ENCODE measurements at regions not wholly inside any gene's neighbourhood (a gene's known extent, or its start where the extent isn't known, plus 50 kb on each side); places are given as distances from the start of the nearest gene placed in this dataset.
"Not testable (repeated sequence)": the region's sequence is repeated elsewhere in the genome, so short reads cannot be mapped to it uniquely, and the experiment has no call there.

DNA sequence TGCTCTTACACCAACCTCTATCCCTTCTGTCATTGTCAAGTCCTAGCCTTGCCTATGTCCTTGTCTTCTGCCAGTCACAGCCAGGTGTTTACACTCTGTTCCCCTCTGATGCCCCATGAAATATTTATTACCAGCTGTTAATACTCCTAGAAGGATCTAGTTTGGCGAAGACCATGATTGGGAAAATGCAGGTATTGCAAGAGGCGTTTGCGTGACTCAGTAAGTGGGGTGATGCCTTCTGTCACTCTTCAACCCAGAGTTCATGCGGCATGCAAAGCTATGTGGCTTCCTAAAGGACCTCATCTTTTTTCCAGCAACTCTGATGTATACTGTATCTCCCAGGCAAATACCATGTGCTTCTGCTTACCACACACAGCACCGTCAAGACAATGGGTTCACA lies 81.8 kb upstream of the GJB6 start:
- TF ChIP-seq, protein P1, sequence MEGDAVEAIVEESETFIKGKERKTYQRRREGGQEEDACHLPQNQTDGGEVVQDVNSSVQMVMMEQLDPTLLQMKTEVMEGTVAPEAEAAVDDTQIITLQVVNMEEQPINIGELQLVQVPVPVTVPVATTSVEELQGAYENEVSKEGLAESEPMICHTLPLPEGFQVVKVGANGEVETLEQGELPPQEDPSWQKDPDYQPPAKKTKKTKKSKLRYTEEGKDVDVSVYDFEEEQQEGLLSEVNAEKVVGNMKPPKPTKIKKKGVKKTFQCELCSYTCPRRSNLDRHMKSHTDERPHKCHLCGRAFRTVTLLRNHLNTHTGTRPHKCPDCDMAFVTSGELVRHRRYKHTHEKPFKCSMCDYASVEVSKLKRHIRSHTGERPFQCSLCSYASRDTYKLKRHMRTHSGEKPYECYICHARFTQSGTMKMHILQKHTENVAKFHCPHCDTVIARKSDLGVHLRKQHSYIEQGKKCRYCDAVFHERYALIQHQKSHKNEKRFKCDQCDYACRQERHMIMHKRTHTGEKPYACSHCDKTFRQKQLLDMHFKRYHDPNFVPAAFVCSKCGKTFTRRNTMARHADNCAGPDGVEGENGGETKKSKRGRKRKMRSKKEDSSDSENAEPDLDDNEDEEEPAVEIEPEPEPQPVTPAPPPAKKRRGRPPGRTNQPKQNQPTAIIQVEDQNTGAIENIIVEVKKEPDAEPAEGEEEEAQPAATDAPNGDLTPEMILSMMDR (IDR thresholded peaks at IDR 0.05; ENCODE audit: insufficient read depth, low read length), result no peak
- DNase-seq (ENCODE audit: low read depth), result no peak
- H3K4me3 ChIP-seq (ENCODE audit: low read depth, low read length), result no peak overlapping the region

DNA sequence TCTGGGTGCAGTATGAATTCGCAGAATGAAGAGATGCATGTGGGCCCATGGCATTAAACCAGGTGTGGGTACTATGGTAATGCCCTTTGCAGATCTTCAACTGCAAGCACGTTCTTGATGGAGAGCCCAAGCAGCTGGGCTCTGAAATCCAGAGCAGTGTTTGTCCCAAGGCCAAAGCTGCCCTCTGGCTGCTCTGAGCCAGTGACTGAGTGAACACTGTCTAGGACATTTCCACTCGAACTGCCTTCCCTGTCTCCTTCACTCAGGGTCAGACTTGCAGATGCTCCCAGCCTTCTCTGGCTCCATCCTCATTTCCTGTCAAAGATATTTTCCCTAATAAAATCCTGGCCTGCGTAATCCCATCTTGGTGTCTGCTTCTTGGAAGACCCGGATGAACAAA lies 80.2 kb upstream of the GJB6 start:
- no peak for DNase-seq (ENCODE audit: low read depth)
- H3K4me3 ChIP-seq (ENCODE audit: low read depth, low read length), result no peak overlapping the region
- TF ChIP-seq, protein P1 (IDR thresholded peaks at IDR 0.05; ENCODE audit: insufficient read depth, low read length), result no peak

DNA sequence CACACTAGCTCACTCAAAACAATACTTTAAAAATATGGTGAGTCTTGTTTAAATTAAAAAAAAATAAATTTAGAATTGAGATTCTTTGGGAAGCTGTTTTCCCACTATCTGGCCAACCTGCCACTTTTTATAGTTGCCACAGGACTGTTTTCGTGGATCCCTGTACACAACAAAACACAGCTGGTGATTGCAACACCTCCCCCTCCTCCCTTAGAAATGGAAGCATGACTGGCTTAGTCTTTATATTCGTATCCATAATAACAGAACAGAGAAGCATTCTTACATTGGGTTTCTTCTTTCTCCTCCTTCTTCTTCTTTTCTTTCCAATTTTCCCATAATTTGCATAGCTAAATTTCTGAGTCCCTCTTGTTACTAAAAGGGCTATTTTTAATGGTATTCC lies 79.5 kb upstream of the GJB6 start:
- no peak for DNase-seq (ENCODE audit: low read depth)
- TF ChIP-seq, protein P1 (IDR thresholded peaks at IDR 0.05; ENCODE audit: insufficient read depth, low read length), result no peak
- no peak overlapping the region for H3K4me3 ChIP-seq (ENCODE audit: low read depth, low read length)

DNA sequence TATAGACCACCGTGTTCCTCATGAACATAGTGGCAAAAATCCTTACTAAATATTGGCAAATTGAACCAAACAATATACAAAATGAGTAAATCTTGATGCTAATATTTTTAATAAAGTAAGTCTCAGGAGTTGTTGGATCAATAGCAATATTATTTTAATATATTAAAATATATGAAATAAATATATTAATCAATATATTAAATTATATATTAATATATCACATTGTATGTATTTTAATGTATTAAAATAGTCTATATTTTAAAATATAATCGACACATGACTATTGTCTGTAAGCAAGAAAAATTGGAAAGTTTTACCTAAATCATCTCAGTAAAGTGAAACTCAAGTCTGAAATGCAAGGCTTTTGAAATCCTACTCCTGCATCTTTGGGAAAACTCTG lies 78.9 kb upstream of the GJB6 start:
- no peak overlapping the region for H3K4me3 ChIP-seq (ENCODE audit: low read depth, low read length)
- TF ChIP-seq, protein P1 (IDR thresholded peaks at IDR 0.05; ENCODE audit: insufficient read depth, low read length), result no peak
- no peak for DNase-seq (ENCODE audit: low read depth)

DNA sequence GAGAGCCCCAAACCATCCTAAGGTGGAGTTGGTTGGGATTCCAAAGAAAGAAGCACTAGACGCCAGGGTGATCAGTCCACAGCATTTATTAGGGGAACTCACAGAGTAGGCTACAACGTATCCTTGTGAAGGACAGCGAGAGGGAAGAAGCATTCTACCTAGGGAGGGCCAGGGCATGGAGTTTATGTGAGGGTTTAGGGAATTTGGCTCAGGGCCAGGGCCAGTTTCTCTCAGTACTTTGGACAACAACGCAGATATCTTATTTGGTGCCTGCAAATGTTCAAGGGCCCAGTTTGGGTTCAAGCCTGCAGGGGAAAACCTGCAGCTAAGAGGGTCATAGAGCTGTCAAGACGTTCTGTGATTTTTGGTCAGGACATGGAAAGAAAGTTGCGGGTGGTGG lies 73.9 kb upstream of the GJB6 start:
- no peak for DNase-seq (ENCODE audit: low read depth)
- H3K4me3 ChIP-seq (ENCODE audit: low read depth, low read length), result no peak overlapping the region
- TF ChIP-seq, protein P1 (IDR thresholded peaks at IDR 0.05; ENCODE audit: insufficient read depth, low read length), result no peak

DNA sequence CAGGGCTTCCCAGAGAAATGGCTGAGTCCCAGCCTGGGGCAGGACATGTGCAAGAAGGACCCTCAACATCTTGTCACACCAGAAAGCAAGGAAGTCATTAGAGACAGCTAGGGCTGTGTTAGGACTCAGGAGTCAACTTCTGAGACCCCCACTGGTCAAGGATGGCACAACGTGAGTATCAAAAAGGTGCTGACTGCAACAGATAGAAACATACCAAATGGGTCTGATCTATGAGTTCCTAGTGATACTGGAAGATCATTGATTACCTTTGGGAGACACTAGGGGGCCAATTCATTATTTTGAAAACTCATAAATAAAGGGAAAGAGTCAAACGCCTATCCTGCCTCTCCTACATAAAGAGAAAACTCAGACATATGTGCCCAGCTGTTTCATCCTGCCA lies 73.5 kb upstream of the GJB6 start:
- TF ChIP-seq, protein P1 (IDR thresholded peaks at IDR 0.05; ENCODE audit: insufficient read depth, low read length), result no peak
- DNase-seq (ENCODE audit: low read depth), result no peak
- H3K4me3 ChIP-seq (ENCODE audit: low read depth, low read length), result no peak overlapping the region

DNA sequence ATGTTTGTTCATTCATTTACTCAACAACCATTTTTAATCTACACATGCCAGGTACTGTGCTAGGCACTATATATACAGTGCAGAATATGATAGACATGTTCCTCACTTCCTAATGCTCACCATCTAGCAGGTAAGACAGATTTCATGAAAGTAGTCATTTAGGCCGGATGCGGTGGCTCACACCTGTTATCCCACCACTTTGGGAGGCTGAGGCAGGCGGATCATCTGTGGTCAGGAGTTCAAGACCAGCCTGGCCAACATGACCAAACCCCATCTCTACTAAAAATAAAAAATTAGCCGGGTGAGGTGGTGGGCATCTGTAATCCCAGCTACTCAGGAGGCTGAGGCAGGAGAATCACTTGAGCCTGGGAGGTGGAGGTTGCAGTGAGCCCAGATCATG lies 71.9 kb upstream of the GJB6 start:
- H3K4me3 ChIP-seq (ENCODE audit: low read depth, low read length); DNase-seq (ENCODE audit: low read depth): not testable (repeated sequence)

All from fibroblast of the aortic adventitia (primary cell).